Cardiac muscle cell (in vitro differentiated cells and primary cell): ENCODE measurements at regions not wholly inside any gene's neighbourhood (a gene's known extent, or its start where the extent isn't known, plus 50 kb on each side); places are given as distances from the start of the nearest gene placed in this dataset.

Experiments
- DNase-seq, 2 donors: peaks; one replicate each; pipeline versions ENCODE4 v3.0.0 to v3.0.0-alpha.2; 2010 to 2017; ENCODE audit warnings: low read depth in 1 of 2, low spot score in 1 of 2
- H3K27ac ChIP-seq: fragments of 200-600 bp; sonication (generic); 2 replicates; pipeline ENCODE4 v1.5.1; 2016
- H3K27me3 ChIP-seq: fragments of 200-600 bp; sonication (generic); 2 replicates; pipeline ENCODE4 v1.6.0; 2016; ENCODE audit warnings: control low read depth
- H3K36me3 ChIP-seq: fragments of 200-600 bp; sonication (generic); 2 replicates; pipeline ENCODE4 v1.5.1; 2016; ENCODE audit warnings: control low read depth
- H3K4me1 ChIP-seq: fragments of 200-600 bp; sonication (generic); 2 replicates; pipeline ENCODE4 v1.8.1; 2017; ENCODE audit warnings: low read depth, mild to moderate bottlenecking, mixed run types
- H3K4me3 ChIP-seq: fragments of 200-600 bp; sonication (generic); 2 replicates; pipeline ENCODE4 v1.5.1; 2016; ENCODE audit warnings: mild to moderate bottlenecking
- H3K9me3 ChIP-seq: fragments of 200-600 bp; sonication (generic); 2 replicates; pipeline ENCODE4 v1.5.1; 2017; ENCODE audit warnings: low read depth, mild to moderate bottlenecking, control low read depth
- TF ChIP-seq, protein P1 (sequence below): IDR thresholded peaks from 2 replicates; pipeline ENCODE4 v1.5.1; 2012; ENCODE audit warnings: low read depth, mild to moderate bottlenecking, low read length

DNA sequence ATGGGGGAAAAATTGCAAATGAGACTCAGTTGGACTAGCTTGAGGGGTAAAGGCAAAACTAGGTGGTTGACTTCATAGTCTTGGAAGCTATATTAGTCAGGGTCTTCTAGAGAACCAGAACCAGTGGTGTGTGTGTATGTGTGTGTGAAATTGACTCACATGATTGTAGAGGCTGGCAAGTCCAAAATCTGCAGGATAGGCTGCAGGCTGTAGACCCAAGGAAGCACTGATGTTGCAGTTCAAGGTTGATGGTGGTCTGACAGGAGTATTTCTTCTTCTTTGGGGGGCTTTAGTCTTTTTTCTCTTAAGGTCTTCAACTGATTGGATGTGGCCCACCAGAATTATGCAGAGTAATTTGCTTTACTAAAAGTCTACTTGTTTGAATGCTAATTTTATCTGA is 217.4 kb downstream of the MANEA start:
- no peak overlapping the region for H3K27ac ChIP-seq
- no peaks in the 10 kb centered on the region for H3K4me1 ChIP-seq
- H3K36me3 ChIP-seq: no peaks in the 10 kb centered on the region
- H3K9me3 ChIP-seq: no peaks in the 10 kb centered on the region
- no peak for DNase-seq
- TF ChIP-seq, protein P1, sequence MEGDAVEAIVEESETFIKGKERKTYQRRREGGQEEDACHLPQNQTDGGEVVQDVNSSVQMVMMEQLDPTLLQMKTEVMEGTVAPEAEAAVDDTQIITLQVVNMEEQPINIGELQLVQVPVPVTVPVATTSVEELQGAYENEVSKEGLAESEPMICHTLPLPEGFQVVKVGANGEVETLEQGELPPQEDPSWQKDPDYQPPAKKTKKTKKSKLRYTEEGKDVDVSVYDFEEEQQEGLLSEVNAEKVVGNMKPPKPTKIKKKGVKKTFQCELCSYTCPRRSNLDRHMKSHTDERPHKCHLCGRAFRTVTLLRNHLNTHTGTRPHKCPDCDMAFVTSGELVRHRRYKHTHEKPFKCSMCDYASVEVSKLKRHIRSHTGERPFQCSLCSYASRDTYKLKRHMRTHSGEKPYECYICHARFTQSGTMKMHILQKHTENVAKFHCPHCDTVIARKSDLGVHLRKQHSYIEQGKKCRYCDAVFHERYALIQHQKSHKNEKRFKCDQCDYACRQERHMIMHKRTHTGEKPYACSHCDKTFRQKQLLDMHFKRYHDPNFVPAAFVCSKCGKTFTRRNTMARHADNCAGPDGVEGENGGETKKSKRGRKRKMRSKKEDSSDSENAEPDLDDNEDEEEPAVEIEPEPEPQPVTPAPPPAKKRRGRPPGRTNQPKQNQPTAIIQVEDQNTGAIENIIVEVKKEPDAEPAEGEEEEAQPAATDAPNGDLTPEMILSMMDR: no peak
- H3K4me3 ChIP-seq: no peak overlapping the region
- peaks cover 19% of the 10 kb centered on the region for H3K27me3 ChIP-seq

DNA sequence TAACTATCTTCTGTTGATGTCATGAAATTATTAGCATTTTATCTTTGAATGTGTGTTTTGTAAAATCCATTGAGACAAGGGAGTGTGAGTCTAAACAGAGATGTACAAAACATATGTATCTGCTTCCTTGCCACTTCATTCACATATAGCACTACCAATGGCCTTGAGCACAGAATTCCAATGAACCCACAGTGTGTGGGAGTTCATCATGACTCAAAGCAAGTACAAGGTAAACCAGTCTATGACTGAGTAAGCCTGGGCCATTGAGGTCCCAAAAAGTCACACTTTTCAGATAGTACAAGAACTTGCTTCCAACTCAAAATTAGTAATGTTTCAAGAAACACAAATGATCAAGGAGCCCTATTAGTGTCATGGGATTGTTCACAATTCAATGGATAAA is 218.6 kb downstream of the MANEA start:
- DNase-seq: no peak
- H3K9me3 ChIP-seq: no peaks in the 10 kb centered on the region
- TF ChIP-seq, protein P1: no peak
- no peak overlapping the region for H3K27ac ChIP-seq
- no peaks in the 10 kb centered on the region for H3K4me1 ChIP-seq
- H3K36me3 ChIP-seq: no peaks in the 10 kb centered on the region
- H3K27me3 ChIP-seq: peaks cover 25% of the 10 kb centered on the region
- no peak overlapping the region for H3K4me3 ChIP-seq

DNA sequence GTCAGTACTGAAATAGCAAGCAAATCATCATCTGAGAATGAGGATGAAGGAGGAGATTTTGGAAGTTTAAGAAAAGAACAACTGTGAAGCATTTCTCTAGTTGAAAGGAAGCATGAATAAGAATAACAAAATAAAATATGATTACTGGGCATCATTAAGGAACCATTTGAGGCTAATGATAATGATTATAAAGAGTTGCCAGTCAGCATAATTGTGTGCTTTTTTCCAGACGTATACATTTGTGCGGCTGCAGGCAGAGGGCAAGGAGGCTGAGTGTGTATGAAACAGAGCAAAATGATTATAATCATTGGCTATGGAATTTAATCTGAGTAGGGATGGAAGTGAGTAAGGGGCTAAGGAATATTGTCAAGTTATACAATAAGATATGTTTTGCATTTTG is 218.7 kb upstream of the FUT9 start:
- Histone ChIP-seq H3K27ac (no peak overlapping the region), H3K9me3 (no peaks in the 10 kb centered on the region), H3K36me3 (no peaks in the 10 kb centered on the region), H3K4me1 (no peaks in the 10 kb centered on the region), H3K4me3 (no peak overlapping the region), H3K27me3 (peaks cover 25% of the 10 kb centered on the region)
- DNase-seq: no peak
- TF ChIP-seq, protein P1: no peak

DNA sequence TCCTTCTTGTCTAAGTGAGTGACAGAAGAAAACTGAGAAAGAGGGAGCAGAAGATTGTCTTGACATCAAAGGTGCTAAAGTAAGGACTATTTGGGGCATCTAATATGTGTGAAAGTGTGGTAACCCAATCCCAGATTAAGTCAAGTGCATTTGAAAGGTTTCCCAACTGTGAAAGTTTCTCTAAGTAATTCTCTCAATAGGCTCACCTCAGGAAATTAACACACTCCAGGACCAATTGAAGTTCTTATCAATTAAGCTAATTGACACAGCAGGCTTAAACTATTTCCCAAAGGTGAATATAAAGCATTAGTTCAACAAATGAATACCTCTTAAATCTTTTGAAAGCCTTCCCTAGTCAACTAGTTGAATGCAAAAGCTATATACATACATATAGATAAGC is 212.8 kb upstream of the FUT9 start:
- no peaks in the 10 kb centered on the region for H3K36me3 ChIP-seq
- no peak overlapping the region for H3K27ac ChIP-seq
- H3K4me3 ChIP-seq: no peak overlapping the region
- no peaks in the 10 kb centered on the region for H3K9me3 ChIP-seq
- TF ChIP-seq, protein P1: no peak
- no peak for DNase-seq
- peaks cover 25% of the 10 kb centered on the region for H3K27me3 ChIP-seq
- H3K4me1 ChIP-seq: no peaks in the 10 kb centered on the region

DNA sequence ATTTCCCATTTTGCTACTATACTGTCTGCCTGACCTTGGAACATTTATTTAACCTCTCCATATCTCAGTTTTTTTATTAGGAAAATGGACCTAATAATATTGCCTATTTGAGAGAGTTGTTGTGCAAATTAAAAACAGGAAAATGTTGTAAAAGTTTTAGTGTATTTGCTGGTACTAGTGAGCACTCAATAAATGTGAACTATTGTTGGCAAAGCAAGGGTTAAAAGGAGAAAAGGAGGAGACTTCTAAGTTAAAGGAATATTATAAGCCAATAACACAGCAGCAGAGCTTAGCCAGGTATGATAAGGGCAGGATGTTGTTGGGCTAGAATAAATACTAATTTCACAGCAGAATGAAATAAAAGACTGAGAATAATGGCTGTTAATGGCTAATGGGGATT is 211.9 kb upstream of the FUT9 start:
- no peak overlapping the region for H3K27ac ChIP-seq
- no peak for DNase-seq
- H3K4me1 ChIP-seq: no peaks in the 10 kb centered on the region
- TF ChIP-seq, protein P1: no peak
- peaks cover 19% of the 10 kb centered on the region for H3K27me3 ChIP-seq
- H3K36me3 ChIP-seq: no peaks in the 10 kb centered on the region
- no peak overlapping the region for H3K4me3 ChIP-seq
- H3K9me3 ChIP-seq: no peaks in the 10 kb centered on the region
